Neutrophil (primary cell): ENCODE measurements at regions not wholly inside any gene's neighbourhood (a gene's known extent, or its start where the extent isn't known, plus 50 kb on each side); places are given as distances from the start of the nearest gene placed in this dataset.
"Not testable (repeated sequence)": the region's sequence is repeated elsewhere in the genome, so short reads cannot be mapped to it uniquely, and the experiment has no call there.

Experiments
- H3K27ac ChIP-seq: fragments of 200-600 bp; sonication (generic); 2 replicates; pipeline ENCODE4 v1.5.1; 2016; ENCODE audit warnings: mild to moderate bottlenecking, moderate library complexity
- H3K27me3 ChIP-seq: fragments of 200-600 bp; sonication (generic); 2 replicates; pipeline ENCODE4 v1.6.0; 2016; ENCODE audit warnings: mild to moderate bottlenecking
- H3K36me3 ChIP-seq: fragments of 200-600 bp; sonication (generic); 2 replicates; pipeline ENCODE4 v1.5.1; 2017
- H3K4me1 ChIP-seq, 2 experiments: fragments of 200-600 bp in 1 of 2; sonication (generic) in 1 of 2; 1 replicate in 1 of 2; 2 replicates in 1 of 2; pipeline versions ENCODE4 v1.5.1 to v1.6.1; 2013 to 2016; ENCODE audit warnings: low read depth in 1 of 2, low read length in 1 of 2, mild to moderate bottlenecking in 1 of 2, moderate library complexity in 1 of 2; ENCODE audit not compliant: control insufficient read depth in 1 of 2, insufficient read depth in 1 of 2
- H3K4me3 ChIP-seq, 2 experiments: fragments of 200-600 bp in 1 of 2; sonication (generic) in 1 of 2; 1 replicate in 1 of 2; 2 replicates in 1 of 2; pipeline ENCODE4 v1.5.1; 2013 to 2016; ENCODE audit warnings: low read depth in 1 of 2, low read length in 1 of 2, mild to moderate bottlenecking in 1 of 2, moderate library complexity in 1 of 2
- H3K9me3 ChIP-seq: fragments of 200-600 bp; sonication (generic); 2 replicates; pipeline ENCODE4 v1.5.1; 2016
- CTCF ChIP-seq: fragments of 200-600 bp; sonication (generic); IDR thresholded peaks from 2 replicates; pipeline ENCODE4 v1.5.1; 2016; ENCODE audit warnings: antibody characterized with exemption

GRCh38 chr3:22386107-22386506 is 635.1 kb upstream of the ZNF385D start:
- Histone ChIP-seq H3K4me3 (no peak overlapping the region), H3K27me3 (no peaks in the 10 kb centered on the region), H3K4me1 (no peaks in the 10 kb centered on the region), H3K27ac (no peak overlapping the region), H3K9me3 (no peaks in the 10 kb centered on the region), H3K36me3 (no peaks in the 10 kb centered on the region)
- no peak for TF ChIP-seq CTCF

GRCh38 chr3:22392286-22392685 is 641.3 kb upstream of the ZNF385D start:
- no peak overlapping the region for H3K4me3 ChIP-seq
- no peaks in the 10 kb centered on the region for H3K27me3 ChIP-seq
- no peak overlapping the region for H3K27ac ChIP-seq
- H3K9me3 ChIP-seq: no peaks in the 10 kb centered on the region
- no peaks in the 10 kb centered on the region for H3K36me3 ChIP-seq
- no peaks in the 10 kb centered on the region for H3K4me1 ChIP-seq
- TF ChIP-seq CTCF: no peak

- H3K4me1 ChIP-seq: no peaks in the 10 kb centered on the region
- no peak overlapping the region for H3K27ac ChIP-seq
- no peak for TF ChIP-seq CTCF
- H3K36me3 ChIP-seq: no peaks in the 10 kb centered on the region
- H3K4me3 ChIP-seq: no peak overlapping the region
- H3K27me3 ChIP-seq: no peaks in the 10 kb centered on the region
- H3K9me3 ChIP-seq: no peaks in the 10 kb centered on the region
Observed at GRCh38 chr3:22392859-22393258, 641.8 kb upstream of the ZNF385D start.

GRCh38 chr3:22399566-22399965 is 648.6 kb upstream of the ZNF385D start:
- Histone ChIP-seq H3K27ac (no peak overlapping the region), H3K27me3 (no peaks in the 10 kb centered on the region), H3K9me3 (no peaks in the 10 kb centered on the region), H3K36me3 (no peaks in the 10 kb centered on the region), H3K4me1 (no peaks in the 10 kb centered on the region), H3K4me3 (no peak overlapping the region)
- TF ChIP-seq CTCF: no peak

GRCh38 chr3:22401499-22401898 is 650.5 kb upstream of the ZNF385D start:
- Histone ChIP-seq H3K36me3 (no peaks in the 10 kb centered on the region), H3K27me3 (no peaks in the 10 kb centered on the region), H3K9me3 (no peaks in the 10 kb centered on the region), H3K4me3 (no peak overlapping the region), H3K27ac (no peak overlapping the region), H3K4me1 (no peaks in the 10 kb centered on the region)
- no peak for TF ChIP-seq CTCF

- Histone ChIP-seq H3K27me3 (no peaks in the 10 kb centered on the region), H3K4me1 (no peaks in the 10 kb centered on the region), H3K36me3 (no peaks in the 10 kb centered on the region), H3K27ac (no peak overlapping the region), H3K4me3 (no peak overlapping the region), H3K9me3 (peaks cover 5% of the 10 kb centered on the region)
- no peak for TF ChIP-seq CTCF
Observed at GRCh38 chr3:22414239-22414638, 663.2 kb upstream of the ZNF385D start.

GRCh38 chr3:22416838-22417446 is 665.9 kb upstream of the ZNF385D start:
- not testable (repeated sequence) for H3K9me3 ChIP-seq, H3K4me3 ChIP-seq, H3K27me3 ChIP-seq, H3K4me1 ChIP-seq, H3K36me3 ChIP-seq, H3K27ac ChIP-seq
